ENCODE measurements at regions not wholly inside any gene's neighbourhood (a gene's known extent, or its start where the extent isn't known, plus 50 kb on each side); places are given as distances from the start of the nearest gene placed in this dataset.

DNA sequence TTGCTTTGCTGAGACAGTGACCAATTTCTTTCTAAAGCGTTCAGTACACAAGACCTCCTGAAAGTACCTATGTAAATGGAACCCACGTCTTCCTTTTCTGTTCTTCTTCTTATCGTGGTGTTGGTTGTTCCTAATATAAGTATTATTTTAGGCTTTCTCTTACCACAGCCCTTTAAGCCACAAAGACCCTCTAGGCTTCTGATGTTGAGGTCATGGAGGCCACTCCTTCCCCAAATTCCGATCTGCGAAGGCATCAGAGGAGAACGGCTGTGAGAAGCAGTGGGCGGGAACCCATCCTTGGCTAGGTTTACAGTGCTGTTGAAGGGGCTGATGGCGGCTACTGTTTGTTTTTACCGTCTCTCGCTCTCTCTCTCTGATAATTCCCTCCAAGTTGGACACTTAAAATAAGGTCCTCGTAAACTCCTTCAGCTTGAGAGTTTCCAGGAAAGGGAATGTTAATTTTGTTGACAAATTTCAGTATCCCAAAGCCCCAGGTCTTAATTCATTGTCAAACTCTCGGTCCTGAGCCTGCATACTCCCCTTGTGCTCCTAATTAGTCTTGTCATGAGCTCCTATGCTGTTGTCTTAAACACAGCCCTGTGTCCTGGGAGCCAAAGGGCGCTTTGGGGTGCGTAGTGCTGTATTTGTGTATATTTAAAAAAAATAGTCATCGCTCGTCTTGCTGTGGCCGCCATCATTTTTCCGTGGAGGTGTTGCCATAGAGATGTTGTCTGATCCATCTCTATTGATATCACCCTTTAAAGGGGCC is 178.8 kb downstream of the OPA1 start:
- no peaks in the 10 kb centered on the region for H3K4me1 ChIP-seq (ENCODE audit: control insufficient read depth in 5 of 5, insufficient read depth in 5 of 5, low read length in 5 of 5)
- no peaks in the 10 kb centered on the region for H3K9me3 ChIP-seq (ENCODE audit: control insufficient read depth in 5 of 5, low read length in 5 of 5)
- H3K4me3 ChIP-seq (ENCODE audit: low read depth in 1 of 5, low read length in 5 of 5), result no peak overlapping the region
- H3K36me3 ChIP-seq (ENCODE audit: control insufficient read depth in 5 of 5, insufficient read depth in 5 of 5, low read length in 5 of 5), result no peaks in the 10 kb centered on the region
- H3K9ac ChIP-seq (ENCODE audit: low read length in 5 of 5), result no peak overlapping the region
- no peak overlapping the region for H3K27ac ChIP-seq (ENCODE audit: low read depth, low read length)
- peaks cover 0 to 6% (median 0%) of the 10 kb centered on the region in 5 donors for H3K27me3 ChIP-seq (ENCODE audit: control insufficient read depth in 5 of 5, insufficient read depth in 4 of 5, low read length in 5 of 5)

DNA sequence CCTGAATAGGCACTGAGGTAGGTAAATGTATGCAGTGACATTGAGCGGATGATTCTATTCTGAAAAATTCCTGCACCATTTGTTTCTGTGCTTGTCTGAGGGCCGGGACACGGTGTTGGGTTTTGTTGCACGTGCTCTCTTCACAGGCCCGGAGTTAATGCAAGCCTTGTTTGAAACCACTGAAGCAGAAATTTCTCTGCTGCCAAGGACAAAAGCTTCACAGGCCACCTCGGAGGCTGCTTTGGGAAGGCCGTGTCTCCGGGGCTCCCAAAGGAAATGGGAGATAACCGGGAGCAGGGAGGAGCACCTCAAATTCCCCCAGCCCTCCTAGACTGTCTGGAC is 179.4 kb downstream of the OPA1 start:
- H3K27me3 ChIP-seq (ENCODE audit: control insufficient read depth in 5 of 5, insufficient read depth in 4 of 5, low read length in 5 of 5), result peaks cover 0 to 10% (median 0%) of the 10 kb centered on the region in 5 donors
- no peak overlapping the region for H3K9ac ChIP-seq (ENCODE audit: low read length in 5 of 5)
- H3K27ac ChIP-seq (ENCODE audit: low read depth, low read length), result no peak overlapping the region
- no peak overlapping the region for H3K4me3 ChIP-seq (ENCODE audit: low read depth in 1 of 5, low read length in 5 of 5)
- H3K4me1 ChIP-seq (ENCODE audit: control insufficient read depth in 5 of 5, insufficient read depth in 5 of 5, low read length in 5 of 5), result no peaks in the 10 kb centered on the region
- no peaks in the 10 kb centered on the region for H3K9me3 ChIP-seq (ENCODE audit: control insufficient read depth in 5 of 5, low read length in 5 of 5)
- H3K36me3 ChIP-seq (ENCODE audit: control insufficient read depth in 5 of 5, insufficient read depth in 5 of 5, low read length in 5 of 5), result no peaks in the 10 kb centered on the region

DNA sequence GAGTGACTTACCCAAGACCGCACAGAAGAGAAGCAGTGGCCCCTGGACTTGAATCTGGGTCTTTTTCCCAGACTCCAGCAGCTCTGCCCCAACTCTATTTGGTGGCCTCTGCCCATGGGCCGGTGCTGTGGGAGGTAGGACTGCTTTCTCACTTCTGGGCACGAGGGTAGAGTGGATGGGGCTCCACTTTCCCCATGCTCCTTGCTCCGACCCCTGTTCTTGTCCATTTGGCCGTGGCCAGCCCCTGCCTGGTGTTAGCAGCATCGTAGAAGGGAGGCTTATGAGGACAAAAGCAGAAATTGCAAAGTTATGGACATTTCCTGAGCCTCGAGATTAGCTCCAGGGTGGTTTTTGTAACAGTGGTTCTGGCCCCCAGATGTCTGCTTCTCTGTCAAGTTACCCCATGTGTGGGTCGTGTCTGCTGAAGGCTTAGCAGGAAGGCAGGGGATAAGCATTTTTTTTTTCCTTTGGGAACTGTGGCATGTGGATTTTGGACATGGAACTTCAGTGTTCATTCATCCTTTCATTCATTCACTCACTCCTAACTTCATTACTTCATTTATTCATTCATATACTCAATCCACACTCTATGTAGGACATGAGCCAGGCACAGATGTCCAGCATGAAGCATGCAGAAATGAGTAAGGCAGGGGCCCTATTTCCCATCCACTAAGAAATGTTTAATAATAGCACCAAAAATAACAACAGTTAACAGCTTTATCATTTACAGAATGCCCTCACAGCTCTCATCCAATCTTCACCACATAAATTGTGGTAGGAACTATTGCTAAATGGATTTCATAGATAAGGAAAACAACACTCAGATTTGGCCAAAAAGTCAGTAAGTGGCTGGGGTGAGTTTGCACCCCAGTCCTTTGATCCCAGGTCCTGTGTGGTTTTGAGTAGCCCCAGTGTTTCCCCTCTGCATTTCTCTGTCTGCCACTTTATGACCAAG is 180.5 kb downstream of the OPA1 start:
- Histone ChIP-seq H3K9ac (ENCODE audit: low read length in 5 of 5) (no peak overlapping the region), H3K4me3 (ENCODE audit: low read depth in 1 of 5, low read length in 5 of 5) (no peak overlapping the region), H3K27me3 (ENCODE audit: control insufficient read depth in 5 of 5, insufficient read depth in 4 of 5, low read length in 5 of 5) (peaks cover 0 to 16% (median 1%) of the 10 kb centered on the region in 5 donors), H3K27ac (ENCODE audit: low read depth, low read length) (no peak overlapping the region), H3K36me3 (ENCODE audit: control insufficient read depth in 5 of 5, insufficient read depth in 5 of 5, low read length in 5 of 5) (no peaks in the 10 kb centered on the region), H3K4me1 (ENCODE audit: control insufficient read depth in 5 of 5, insufficient read depth in 5 of 5, low read length in 5 of 5) (no peaks in the 10 kb centered on the region), H3K9me3 (ENCODE audit: control insufficient read depth in 5 of 5, low read length in 5 of 5) (no peaks in the 10 kb centered on the region)

DNA sequence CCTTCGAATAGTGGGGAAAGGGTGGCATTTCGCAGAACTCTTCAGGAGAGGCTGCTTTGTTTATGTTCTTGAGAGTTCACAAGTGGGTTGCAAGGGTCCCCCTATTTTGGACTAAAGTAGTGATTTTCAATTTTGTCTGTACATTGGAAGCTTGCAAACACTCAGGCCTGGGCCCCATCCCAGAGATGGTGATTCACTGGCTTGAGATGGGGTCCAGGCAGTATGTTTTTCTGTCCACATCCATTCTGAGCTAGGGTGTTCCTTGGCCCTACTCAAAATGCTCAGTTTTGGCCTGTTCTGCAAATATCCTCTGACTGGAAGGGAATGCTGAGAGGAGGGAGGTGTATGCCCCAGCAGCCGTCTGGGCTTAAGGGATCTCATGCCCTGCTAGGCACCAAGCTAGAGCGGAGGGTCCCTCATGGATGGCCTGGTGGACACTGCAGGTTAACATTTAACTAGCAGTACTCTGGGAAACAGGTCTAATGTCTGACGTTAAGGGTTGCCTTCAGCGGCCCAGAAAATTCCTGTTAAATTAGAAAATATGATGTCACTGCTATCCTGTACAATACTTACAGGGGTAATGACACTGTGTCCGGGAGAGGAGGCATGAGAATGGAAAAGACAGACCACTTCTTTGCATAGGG is 181.4 kb downstream of the OPA1 start:
- H3K27me3 ChIP-seq (ENCODE audit: control insufficient read depth in 5 of 5, insufficient read depth in 4 of 5, low read length in 5 of 5), result peaks cover 0 to 24% (median 6%) of the 10 kb centered on the region in 5 donors
- H3K9me3 ChIP-seq (ENCODE audit: control insufficient read depth in 5 of 5, low read length in 5 of 5), result no peaks in the 10 kb centered on the region
- no peak overlapping the region for H3K4me3 ChIP-seq (ENCODE audit: low read depth in 1 of 5, low read length in 5 of 5)

DNA sequence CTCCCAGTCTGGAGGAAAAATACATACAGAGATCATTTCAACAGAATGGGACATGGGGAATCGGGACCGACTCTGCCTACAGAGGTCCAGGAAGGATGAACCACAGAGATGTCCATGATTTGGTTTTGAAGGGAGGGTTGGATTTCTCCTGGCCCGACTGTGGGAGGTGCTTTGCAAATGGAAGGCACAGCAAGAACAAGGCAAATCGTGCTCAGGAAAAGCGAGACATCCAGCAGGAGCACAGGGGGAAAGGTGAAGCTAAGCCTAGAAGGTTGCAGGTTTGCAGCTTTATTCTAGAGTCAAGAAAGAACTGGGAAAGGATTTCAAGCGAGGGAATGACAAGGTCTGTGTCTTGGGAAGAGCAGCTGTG is 181.9 kb downstream of the OPA1 start:
- Histone ChIP-seq H3K36me3 (ENCODE audit: control insufficient read depth in 5 of 5, insufficient read depth in 5 of 5, low read length in 5 of 5) (no peaks in the 10 kb centered on the region), H3K9me3 (ENCODE audit: control insufficient read depth in 5 of 5, low read length in 5 of 5) (no peaks in the 10 kb centered on the region), H3K9ac (ENCODE audit: low read length in 5 of 5) (no peak overlapping the region), H3K4me1 (ENCODE audit: control insufficient read depth in 5 of 5, insufficient read depth in 5 of 5, low read length in 5 of 5) (no peaks in the 10 kb centered on the region), H3K27ac (ENCODE audit: low read depth, low read length) (no peak overlapping the region), H3K27me3 (ENCODE audit: control insufficient read depth in 5 of 5, insufficient read depth in 4 of 5, low read length in 5 of 5) (peaks cover 0 to 28% (median 11%) of the 10 kb centered on the region in 5 donors), H3K4me3 (ENCODE audit: low read depth in 1 of 5, low read length in 5 of 5) (no peak overlapping the region)

More for the DNA sequence above, 181.4 kb downstream of the OPA1 start:
- no peaks in the 10 kb centered on the region for H3K36me3 ChIP-seq (ENCODE audit: control insufficient read depth in 5 of 5, insufficient read depth in 5 of 5, low read length in 5 of 5)
- no peak overlapping the region for H3K9ac ChIP-seq (ENCODE audit: low read length in 5 of 5)
- no peak overlapping the region for H3K27ac ChIP-seq (ENCODE audit: low read depth, low read length)
- no peaks in the 10 kb centered on the region for H3K4me1 ChIP-seq (ENCODE audit: control insufficient read depth in 5 of 5, insufficient read depth in 5 of 5, low read length in 5 of 5)

DNA sequence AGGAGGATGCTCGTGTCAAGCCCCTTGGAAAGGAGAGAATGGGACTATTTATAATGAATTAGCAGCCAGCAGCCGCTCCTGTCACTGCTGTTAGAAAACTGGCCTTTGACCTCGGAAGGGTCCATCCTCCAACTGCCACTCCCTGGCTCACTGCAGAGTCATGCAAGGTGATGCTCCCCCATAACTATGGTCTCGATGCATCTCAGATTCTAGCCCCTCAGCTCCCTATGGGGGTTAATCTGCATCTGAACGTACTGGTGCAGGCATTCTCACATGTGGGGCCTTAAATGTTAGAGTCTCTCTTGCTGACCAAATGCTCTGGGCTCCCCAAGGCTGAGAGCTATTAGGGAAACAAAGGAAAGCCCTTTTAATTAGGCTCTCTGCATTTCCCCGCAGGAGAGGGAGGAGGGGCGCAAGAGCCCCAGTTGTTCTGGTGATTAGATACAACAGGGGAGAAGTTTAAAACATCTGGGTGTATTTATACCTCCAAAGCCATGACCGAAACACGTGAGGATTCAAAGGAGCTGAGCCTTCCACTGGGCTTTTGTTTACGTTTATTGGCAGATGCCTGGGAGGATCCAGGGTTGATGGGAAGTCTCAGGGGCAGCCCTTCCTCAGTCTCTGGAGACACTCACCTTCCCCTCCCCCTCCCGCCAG is 182.5 kb downstream of the OPA1 start:
- H3K4me1 ChIP-seq (ENCODE audit: control insufficient read depth in 5 of 5, insufficient read depth in 5 of 5, low read length in 5 of 5), result peaks cover 0 to 5% (median 0%) of the 10 kb centered on the region in 5 donors
- no peak overlapping the region for H3K9ac ChIP-seq (ENCODE audit: low read length in 5 of 5)
- no peak overlapping the region for H3K27ac ChIP-seq (ENCODE audit: low read depth, low read length)
- H3K4me3 ChIP-seq (ENCODE audit: low read depth in 1 of 5, low read length in 5 of 5), result no peak overlapping the region
- H3K27me3 ChIP-seq (ENCODE audit: control insufficient read depth in 5 of 5, insufficient read depth in 4 of 5, low read length in 5 of 5), result peaks cover 0 to 33% (median 12%) of the 10 kb centered on the region in 5 donors
- H3K9me3 ChIP-seq (ENCODE audit: control insufficient read depth in 5 of 5, low read length in 5 of 5), result no peaks in the 10 kb centered on the region
- H3K36me3 ChIP-seq (ENCODE audit: control insufficient read depth in 5 of 5, insufficient read depth in 5 of 5, low read length in 5 of 5), result no peaks in the 10 kb centered on the region

DNA sequence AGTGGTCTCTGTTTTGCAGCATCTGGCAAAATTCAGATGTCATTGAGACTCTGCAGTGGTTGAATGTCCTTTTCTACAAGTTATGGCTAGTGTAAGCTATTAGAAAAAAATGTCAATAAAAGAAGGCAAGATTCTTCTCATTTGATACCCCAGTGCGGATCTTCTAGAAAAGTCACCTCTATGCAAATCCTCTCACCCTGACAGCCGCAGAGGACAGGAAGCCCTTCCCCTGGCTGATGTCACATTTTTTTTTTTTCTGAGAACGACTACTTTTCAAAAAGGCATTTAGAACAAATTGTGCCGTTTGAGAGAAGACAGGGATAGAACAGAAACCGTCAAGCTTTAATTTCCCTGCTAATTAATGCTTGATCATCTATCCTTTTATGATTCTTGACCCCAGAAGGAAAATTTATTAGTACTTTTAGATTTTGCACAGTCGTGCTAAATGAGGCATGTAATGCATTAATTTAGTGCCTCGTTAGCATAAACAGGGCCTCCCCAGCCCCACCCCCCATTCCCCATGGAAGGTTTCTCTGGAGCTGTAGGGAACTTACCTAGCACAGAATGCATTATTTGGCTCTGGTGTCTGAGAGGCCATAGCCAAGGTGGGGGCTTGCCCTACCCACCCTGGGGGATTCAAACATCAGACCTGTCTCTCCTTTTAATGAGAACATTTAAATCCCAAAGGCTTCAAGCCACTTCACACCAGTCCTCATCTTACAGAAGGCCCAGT is 183.8 kb downstream of the OPA1 start:
- Histone ChIP-seq H3K9ac (ENCODE audit: low read length in 5 of 5) (no peak overlapping the region), H3K9me3 (ENCODE audit: control insufficient read depth in 5 of 5, low read length in 5 of 5) (no peaks in the 10 kb centered on the region), H3K4me3 (ENCODE audit: low read depth in 1 of 5, low read length in 5 of 5) (no peak overlapping the region), H3K36me3 (ENCODE audit: control insufficient read depth in 5 of 5, insufficient read depth in 5 of 5, low read length in 5 of 5) (no peaks in the 10 kb centered on the region), H3K27ac (ENCODE audit: low read depth, low read length) (no peak overlapping the region), H3K4me1 (ENCODE audit: control insufficient read depth in 5 of 5, insufficient read depth in 5 of 5, low read length in 5 of 5) (peaks cover 0 to 12% (median 3%) of the 10 kb centered on the region in 5 donors), H3K27me3 (ENCODE audit: control insufficient read depth in 5 of 5, insufficient read depth in 4 of 5, low read length in 5 of 5) (peaks cover 0 to 33% (median 12%) of the 10 kb centered on the region in 5 donors)

DNA sequence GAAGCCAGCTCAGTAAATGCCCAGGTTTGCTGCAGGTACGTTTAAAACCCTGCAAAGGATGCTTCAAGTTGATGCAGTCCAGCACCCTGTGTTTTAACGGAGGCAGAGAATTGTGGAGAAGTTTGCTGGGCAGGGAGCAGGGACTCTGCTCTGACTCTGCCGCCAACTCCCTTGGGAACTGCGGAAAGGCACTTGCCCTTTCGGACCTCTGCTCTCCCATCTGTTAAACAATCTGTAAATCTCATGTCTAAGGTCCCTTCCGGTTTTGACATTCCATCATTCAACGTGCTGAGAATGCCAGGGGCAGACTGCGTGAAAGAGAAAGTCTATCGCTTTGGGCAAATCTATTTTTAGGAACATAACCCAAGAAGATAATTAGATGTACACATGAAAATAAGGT is 184.5 kb downstream of the OPA1 start:
- no peak overlapping the region for H3K27ac ChIP-seq (ENCODE audit: low read depth, low read length)
- H3K36me3 ChIP-seq (ENCODE audit: control insufficient read depth in 5 of 5, insufficient read depth in 5 of 5, low read length in 5 of 5), result no peaks in the 10 kb centered on the region
- no peak overlapping the region for H3K9ac ChIP-seq (ENCODE audit: low read length in 5 of 5)
- H3K9me3 ChIP-seq (ENCODE audit: control insufficient read depth in 5 of 5, low read length in 5 of 5), result no peaks in the 10 kb centered on the region
- H3K27me3 ChIP-seq (ENCODE audit: control insufficient read depth in 5 of 5, insufficient read depth in 4 of 5, low read length in 5 of 5), result peaks cover 0 to 33% (median 12%) of the 10 kb centered on the region in 5 donors
- H3K4me1 ChIP-seq (ENCODE audit: control insufficient read depth in 5 of 5, insufficient read depth in 5 of 5, low read length in 5 of 5), result peaks cover 0 to 12% (median 3%) of the 10 kb centered on the region in 5 donors
- H3K4me3 ChIP-seq (ENCODE audit: low read depth in 1 of 5, low read length in 5 of 5), result no peak overlapping the region

DNA sequence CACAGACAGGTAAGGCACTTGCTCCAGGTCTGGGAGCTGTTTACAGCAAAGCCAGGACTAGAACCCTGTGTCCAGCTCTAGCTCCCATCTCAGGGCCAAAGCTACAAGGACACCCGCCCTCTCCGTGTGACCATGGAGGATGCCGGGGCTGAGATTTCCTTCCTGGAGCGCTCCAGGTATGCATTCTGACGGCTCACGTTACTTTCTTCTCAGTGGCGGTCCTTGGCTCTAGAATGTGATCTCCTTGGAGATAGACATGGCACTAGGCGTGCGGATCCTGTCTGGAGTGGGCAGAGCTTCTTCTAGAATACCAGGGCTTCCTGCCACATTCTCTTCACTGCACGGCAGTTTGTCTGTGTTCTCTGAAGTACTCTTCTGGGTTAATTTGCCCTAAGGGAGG is 185.7 kb downstream of the OPA1 start:
- H3K27me3 ChIP-seq (ENCODE audit: control insufficient read depth in 5 of 5, insufficient read depth in 4 of 5, low read length in 5 of 5), result peaks cover 0 to 33% (median 12%) of the 10 kb centered on the region in 5 donors
- H3K9me3 ChIP-seq (ENCODE audit: control insufficient read depth in 5 of 5, low read length in 5 of 5), result no peaks in the 10 kb centered on the region
- no peak overlapping the region for H3K27ac ChIP-seq (ENCODE audit: low read depth, low read length)
- H3K4me1 ChIP-seq (ENCODE audit: control insufficient read depth in 5 of 5, insufficient read depth in 5 of 5, low read length in 5 of 5), result peaks cover 0 to 12% (median 3%) of the 10 kb centered on the region in 5 donors
- H3K36me3 ChIP-seq (ENCODE audit: control insufficient read depth in 5 of 5, insufficient read depth in 5 of 5, low read length in 5 of 5), result no peaks in the 10 kb centered on the region
- H3K9ac ChIP-seq (ENCODE audit: low read length in 5 of 5), result no peak overlapping the region
- H3K4me3 ChIP-seq (ENCODE audit: low read depth in 1 of 5, low read length in 5 of 5), result no peak overlapping the region
